NAMALWA (cell line): ENCODE measurements at regions not wholly inside any gene's neighbourhood (a gene's known extent, or its start where the extent isn't known, plus 50 kb on each side); places are given as distances from the start of the nearest gene placed in this dataset.

Source experiments
- DNase-seq: peaks from one replicate; pipeline ENCODE4 v3.0.0-alpha.2; 2015; ENCODE audit warnings: low spot score

GRCh38 chr13:40505196-40505595 lies 161.2 kb downstream of the FOXO1 start:
- no peak for DNase-seq
